ELF-1 (cell line): ENCODE measurements at regions not wholly inside any gene's neighbourhood (a gene's known extent, or its start where the extent isn't known, plus 50 kb on each side); places are given as distances from the start of the nearest gene placed in this dataset.
"Not testable (repeated sequence)": the region's sequence is repeated elsewhere in the genome, so short reads cannot be mapped to it uniquely, and the experiment has no call there.

ENCODE experiments used
- DNase-seq: peaks from one replicate; pipeline ENCODE4 v3.0.0-alpha.2; 2016; ENCODE audit warnings: low read depth, low spot score

- DNase-seq, result no peak
Observed at GRCh38 chr7:13774976-13775375, 214.5 kb downstream of the ETV1 start.

DNA sequence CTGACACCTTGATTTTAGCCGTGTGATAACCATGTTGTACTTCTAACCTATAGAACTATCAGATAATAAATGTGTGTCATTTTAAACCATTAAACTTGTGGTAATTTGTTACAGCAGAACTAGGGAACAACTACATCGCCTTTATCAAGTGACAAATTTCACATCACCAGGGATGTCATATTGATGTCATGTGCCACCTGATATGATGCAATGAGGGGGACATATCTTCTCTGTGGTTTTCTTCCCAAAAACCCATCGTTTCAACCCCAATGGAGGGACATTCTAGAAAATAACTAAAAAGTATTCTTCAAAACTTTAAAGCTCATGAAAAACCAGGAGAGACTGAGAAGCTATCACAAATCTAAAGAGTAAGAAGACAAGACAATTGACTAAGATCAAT is 212.2 kb downstream of the ETV1 start:
- no peak for DNase-seq

- no peak for DNase-seq
Observed at GRCh38 chr7:13778967-13779366, 210.5 kb downstream of the ETV1 start.

DNA sequence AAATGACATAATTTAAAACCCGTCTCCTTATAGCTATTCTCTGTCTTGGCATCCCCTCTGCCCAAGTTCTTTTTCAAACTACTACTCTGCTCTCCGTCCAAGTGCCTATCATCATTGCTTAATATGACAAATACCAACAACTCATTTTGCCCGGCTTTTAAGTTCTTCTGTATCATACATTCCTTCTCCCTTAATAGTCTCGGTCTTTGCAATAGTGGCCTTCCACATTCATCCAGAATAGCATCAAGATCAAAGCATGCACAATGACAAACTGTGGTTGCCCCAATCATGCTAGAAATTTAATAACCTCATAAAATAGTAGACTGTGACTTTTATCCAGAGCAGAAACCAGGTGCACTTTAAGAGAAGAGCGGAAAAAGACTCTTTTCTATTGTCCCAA is 198.9 kb downstream of the ETV1 start:
- DNase-seq, result no peak

GRCh38 chr7:13792208-13792607 is 197.3 kb downstream of the ETV1 start:
- DNase-seq, result no peak

- no peak for DNase-seq
Observed at GRCh38 chr7:13793926-13794325, 195.5 kb downstream of the ETV1 start.

GRCh38 chr7:13794581-13794980 is 194.9 kb downstream of the ETV1 start:
- DNase-seq, result no peak

DNA sequence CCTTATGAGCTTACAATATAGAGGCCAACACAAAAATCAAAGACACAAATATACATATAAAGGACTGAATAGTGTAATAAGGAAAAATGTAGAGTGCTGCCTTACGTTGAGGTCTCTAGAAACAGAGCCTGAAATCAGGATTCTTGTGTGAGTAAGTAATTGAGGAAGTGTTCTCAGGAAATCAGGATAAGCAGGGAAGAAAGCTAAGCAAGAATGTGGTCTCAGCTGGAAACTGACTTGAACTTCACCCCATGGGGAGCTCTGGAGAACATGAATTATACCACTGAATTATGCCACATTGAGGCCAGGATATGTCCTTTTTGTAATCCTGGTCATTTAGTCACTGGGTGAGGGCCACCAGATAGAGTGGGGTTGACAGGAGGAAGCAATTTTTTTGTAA is 191.9 kb downstream of the ETV1 start:
- no peak for DNase-seq

GRCh38 chr7:13800694-13801448 is 188.6 kb downstream of the ETV1 start:
- DNase-seq, result no peak

GRCh38 chr7:13801669-13802068 is 187.8 kb downstream of the ETV1 start:
- no peak for DNase-seq

GRCh38 chr7:13802651-13803050 is 186.8 kb downstream of the ETV1 start:
- DNase-seq, result no peak

- peak; percentile 66 for DNase-seq
Observed at GRCh38 chr7:13803134-13803533, 186.3 kb downstream of the ETV1 start.

GRCh38 chr7:13806089-13806867 is 183.2 kb downstream of the ETV1 start:
- peak; percentile 44 for DNase-seq

- not testable (repeated sequence) for DNase-seq
Observed at GRCh38 chr7:13817230-13817629, 172.2 kb downstream of the ETV1 start.

GRCh38 chr7:13821152-13821787 is 168.2 kb downstream of the ETV1 start:
- no peak for DNase-seq

GRCh38 chr7:13822678-13823077 is 166.8 kb downstream of the ETV1 start:
- DNase-seq, result no peak

- no peak for DNase-seq
Observed at GRCh38 chr7:13826752-13827151, 162.7 kb downstream of the ETV1 start.

GRCh38 chr7:13827716-13828115 is 161.8 kb downstream of the ETV1 start:
- DNase-seq, result no peak

DNA sequence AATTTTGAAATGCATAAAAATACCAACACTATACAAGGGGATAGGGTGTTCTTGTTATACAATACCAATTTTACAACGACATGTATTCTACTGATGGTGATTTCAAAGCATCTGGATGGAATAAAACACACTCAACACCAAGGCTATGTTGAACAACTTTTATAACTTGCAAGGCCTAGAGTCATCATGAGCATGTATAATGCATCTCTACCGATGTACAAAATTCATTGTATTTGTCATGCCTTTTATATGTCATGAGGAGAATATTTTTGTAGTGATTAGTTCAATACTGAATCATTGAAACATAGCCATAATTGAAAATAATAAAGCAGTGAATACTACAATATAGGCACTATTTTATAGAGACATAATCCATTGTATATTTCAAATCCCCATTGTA is 160.2 kb downstream of the ETV1 start:
- DNase-seq, result no peak

- DNase-seq, result no peak
Observed at GRCh38 chr7:13829914-13830900, 159.3 kb downstream of the ETV1 start.

DNA sequence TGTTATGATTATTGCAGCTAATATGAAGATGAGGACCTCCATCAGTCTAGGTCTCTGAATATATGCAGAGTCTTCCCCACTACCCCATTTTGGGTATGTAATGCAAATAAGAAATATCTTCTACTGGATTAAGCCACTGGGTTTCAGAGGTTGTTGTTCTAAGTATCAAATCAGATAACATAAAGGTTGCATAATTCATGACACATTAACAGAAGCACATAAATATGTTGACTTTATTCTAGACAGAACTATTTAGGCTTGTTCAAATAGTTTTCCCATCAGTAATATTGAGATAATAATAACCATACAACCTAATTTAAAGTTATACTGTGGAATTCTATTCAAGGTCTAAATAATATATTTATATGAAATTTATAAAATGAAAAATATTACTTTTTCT is 157.1 kb downstream of the ETV1 start:
- no peak for DNase-seq
